AG09309 (cell line): ENCODE measurements at regions not wholly inside any gene's neighbourhood (a gene's known extent, or its start where the extent isn't known, plus 50 kb on each side); places are given as distances from the start of the nearest gene placed in this dataset.
"Not testable (repeated sequence)": the region's sequence is repeated elsewhere in the genome, so short reads cannot be mapped to it uniquely, and the experiment has no call there.

Source experiments
- DNase-seq: peaks from one replicate; pipeline ENCODE4 v3.0.0-alpha.2; 2010; ENCODE audit warnings: low read depth
- H3K4me3 ChIP-seq: 2 replicates; pipeline ENCODE4 v1.5.1; 2011; ENCODE audit warnings: mild to moderate bottlenecking, low read depth, low read length, moderate library complexity; ENCODE audit not compliant: control insufficient read depth
- CTCF ChIP-seq: IDR thresholded peaks from 2 replicates; pipeline ENCODE4 v1.5.1; 2011; ENCODE audit warnings: mild to moderate bottlenecking, low read depth, low read length, inconsistent platforms; ENCODE audit not compliant: insufficient read depth, control insufficient read depth; ENCODE audit errors: missing control alignments

DNA sequence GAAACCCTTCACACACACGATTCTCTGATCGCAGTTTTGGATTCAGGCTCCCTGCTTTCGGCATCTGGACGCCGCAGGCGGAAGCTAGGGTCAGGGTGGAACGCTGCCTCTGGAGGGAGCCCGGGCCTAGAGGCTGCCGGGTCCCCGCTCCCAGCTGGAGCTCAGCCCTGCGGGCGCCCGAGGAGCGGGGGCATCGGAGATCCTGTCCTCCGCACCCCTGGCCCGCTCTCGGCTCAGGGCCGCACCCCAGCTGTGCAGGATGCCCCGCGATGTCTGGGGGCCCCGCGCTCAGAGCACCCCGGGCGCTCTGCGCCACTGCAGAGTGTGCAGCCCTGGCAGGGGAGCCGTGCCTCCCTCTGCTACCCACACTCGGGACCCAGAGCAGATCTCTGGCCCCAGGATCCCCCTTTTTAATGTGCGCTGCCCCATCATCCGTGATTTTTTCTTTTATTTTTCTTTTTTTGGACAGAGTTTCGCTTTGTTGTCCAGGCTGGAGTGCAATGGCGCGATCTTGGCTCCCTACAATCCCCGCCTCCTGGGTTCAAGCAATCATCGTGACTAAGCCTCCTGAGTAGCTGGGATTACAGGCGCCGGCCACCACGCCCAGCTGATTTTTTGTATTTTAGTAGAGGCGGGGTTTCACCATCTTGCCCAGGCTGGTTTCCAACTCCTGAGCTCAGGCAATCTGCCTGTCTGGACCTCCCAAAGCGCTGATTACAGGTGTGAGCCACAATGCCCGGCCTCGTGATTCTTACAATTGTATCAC, 54.8 kb upstream of the TUBA3E start:
- no peak for TF ChIP-seq CTCF
- H3K4me3 ChIP-seq = peak overlapping the region; percentile 39
- DNase-seq = no peak

DNA sequence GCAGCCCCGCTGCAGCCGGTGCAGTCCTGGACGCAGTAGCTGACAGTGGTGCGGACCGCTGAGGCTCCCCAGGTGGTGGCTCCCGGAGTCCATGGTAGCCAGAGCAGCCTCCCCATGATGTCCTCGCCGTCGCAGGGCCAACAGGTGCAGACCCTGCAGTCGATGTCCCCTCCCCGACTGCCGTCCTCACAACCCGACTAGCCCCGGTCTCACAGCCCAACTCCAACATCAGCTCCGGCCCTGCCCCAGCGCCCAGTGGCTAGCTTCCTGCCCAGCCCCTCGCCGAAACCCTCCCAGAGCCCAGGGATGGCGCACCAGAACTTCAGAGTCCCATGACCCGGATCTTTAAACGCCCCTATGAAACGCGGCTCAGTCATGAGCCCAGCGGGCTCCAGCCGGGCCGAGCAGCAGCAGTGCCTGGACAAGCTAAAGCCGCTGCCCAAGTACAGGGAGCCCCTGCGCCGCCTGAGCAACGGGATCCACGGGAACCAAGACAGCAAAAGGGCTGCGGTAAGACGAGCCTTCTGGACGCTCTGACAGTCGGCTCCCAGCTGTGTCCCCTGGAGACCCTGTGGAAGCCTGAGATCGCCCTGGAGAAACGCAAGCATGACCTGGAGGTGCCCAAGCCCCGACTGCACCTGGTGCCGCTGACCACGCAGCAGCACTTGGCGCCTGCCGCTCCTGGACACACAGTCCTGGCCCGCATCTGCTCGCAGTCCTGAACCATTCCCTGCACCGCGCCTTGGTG, 53.8 kb upstream of the TUBA3E start:
- TF ChIP-seq CTCF = no peak
- no peak for DNase-seq
- H3K4me3 ChIP-seq = peak overlapping the region; percentile 10

DNA sequence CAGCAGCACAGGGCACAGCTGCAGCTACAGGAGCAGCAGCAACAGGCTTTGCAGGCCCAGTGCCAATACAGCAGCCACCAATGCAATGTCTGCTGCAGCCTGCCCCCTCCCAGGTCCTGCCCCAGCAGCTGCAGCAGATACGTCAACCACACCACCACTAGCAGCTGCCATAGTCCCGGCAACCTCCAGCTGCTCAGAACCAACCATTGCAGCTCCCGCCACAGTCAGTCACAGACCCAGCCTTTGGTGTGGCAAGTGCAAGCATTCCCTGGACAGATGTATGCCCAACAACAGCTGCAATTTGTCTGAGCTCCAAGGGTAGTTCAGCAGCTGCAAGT, 53.3 kb upstream of the TUBA3E start:
- no peak overlapping the region for H3K4me3 ChIP-seq
- DNase-seq = no peak
- no peak for TF ChIP-seq CTCF

GRCh38 chr2:130248355-130248754, 50.1 kb upstream of the TUBA3E start:
- H3K4me3 ChIP-seq, DNase-seq: not testable (repeated sequence)
